ENCODE measurements at regions not wholly inside any gene's neighbourhood (a gene's known extent, or its start where the extent isn't known, plus 50 kb on each side); places are given as distances from the start of the nearest gene placed in this dataset.

DNA sequence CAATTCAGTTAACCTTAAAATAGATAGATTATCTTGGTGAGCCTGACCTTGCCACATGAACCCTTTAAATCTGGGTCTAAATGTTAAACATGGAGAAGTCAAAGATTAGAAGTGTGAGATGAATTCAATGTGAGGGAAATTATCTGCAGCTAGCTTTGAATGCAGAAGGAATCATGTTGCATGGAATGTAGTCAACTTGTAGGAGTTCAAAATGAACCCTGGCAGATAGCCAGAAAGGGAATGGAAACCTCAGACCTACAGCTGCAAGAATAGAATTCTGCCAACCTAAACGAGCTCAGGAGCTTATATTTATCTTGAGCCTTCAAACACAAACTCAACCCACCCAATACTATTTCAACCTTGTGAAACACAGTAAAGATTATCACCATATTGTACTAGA lies 632.5 kb downstream of the KCTD8 start:
- no peak for DNase-seq (ENCODE audit: low read depth)

DNA sequence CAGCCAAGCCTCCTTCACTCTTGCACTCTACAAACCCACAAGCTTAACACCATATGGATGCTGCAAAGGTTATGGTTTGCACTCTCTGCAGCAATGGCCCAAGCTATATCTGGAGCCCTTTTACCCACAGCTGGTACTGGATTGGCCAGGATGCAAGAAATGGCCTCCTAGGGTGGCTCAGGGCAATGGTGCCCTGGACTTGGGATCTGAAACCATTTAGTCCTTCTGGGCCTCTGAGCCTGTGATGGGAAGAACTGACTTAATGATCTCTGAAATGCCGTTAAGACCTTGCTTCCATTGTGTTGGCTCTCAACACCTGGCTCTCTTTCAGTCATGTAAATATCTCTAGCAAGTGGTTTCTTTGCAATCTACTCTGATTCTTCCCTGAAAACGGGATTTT lies 626.0 kb downstream of the KCTD8 start:
- H3K4me3 ChIP-seq (ENCODE audit: low read length): no peak overlapping the region
- DNase-seq (ENCODE audit: low read depth): no peak
- no peak for TF ChIP-seq CTCF (conservative IDR thresholded peaks at IDR 0.05; ENCODE audit: low read length)

More for the DNA sequence above, 632.5 kb downstream of the KCTD8 start:
- H3K4me3 ChIP-seq (ENCODE audit: low read length): no peak overlapping the region
- TF ChIP-seq CTCF (conservative IDR thresholded peaks at IDR 0.05; ENCODE audit: low read length): no peak

DNA sequence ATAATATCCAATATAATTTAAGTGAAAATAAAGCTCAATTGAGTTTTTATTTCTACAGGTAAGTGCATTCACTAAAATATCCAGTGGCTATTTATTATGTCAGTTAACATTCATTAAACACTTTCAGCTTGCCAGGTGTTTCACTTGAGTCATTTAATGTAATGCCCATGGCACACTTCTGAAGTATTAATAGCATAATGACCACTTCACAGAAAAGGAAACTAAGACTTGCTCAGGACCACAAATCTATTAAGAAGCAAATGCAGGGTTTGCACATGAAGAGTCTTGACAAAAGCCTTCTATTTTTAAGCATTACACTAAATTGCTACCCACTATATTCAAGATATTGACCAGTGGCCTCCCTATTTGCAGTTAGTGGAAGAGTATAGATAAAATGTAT lies 612.7 kb downstream of the KCTD8 start:
- TF ChIP-seq CTCF (conservative IDR thresholded peaks at IDR 0.05; ENCODE audit: low read length): no peak
- DNase-seq (ENCODE audit: low read depth): no peak
- no peak overlapping the region for H3K4me3 ChIP-seq (ENCODE audit: low read length)

DNA sequence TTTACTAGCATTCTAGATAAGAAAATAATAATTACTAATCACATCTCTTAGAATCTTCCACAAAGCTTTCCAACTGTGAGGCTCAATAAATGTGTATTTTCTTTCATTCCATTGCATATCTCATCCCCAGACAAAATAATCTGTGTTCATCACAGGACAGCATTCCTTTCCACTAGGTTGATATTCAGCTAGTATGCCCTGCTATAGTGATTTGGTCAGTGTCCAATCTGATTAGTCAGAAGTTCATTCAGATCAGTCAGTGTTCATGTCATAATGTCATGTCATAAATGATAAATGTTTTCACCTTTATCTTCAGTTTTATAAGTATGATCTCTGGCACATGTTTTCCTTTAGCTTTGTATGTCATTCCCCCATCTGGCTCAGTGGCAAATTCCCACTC lies 611.4 kb downstream of the KCTD8 start:
- no peak for DNase-seq (ENCODE audit: low read depth)
- no peak for TF ChIP-seq CTCF (conservative IDR thresholded peaks at IDR 0.05; ENCODE audit: low read length)
- H3K4me3 ChIP-seq (ENCODE audit: low read length): no peak overlapping the region

GRCh38 chr4:43837604-43838003 lies 611.0 kb downstream of the KCTD8 start:
- H3K4me3 ChIP-seq (ENCODE audit: low read length): no peak overlapping the region
- no peak for DNase-seq (ENCODE audit: low read depth)
- TF ChIP-seq CTCF (conservative IDR thresholded peaks at IDR 0.05; ENCODE audit: low read length): no peak

GRCh38 chr4:43842594-43842993 lies 606.0 kb downstream of the KCTD8 start:
- DNase-seq (ENCODE audit: low read depth): no peak
- H3K4me3 ChIP-seq (ENCODE audit: low read length): no peak overlapping the region

DNA sequence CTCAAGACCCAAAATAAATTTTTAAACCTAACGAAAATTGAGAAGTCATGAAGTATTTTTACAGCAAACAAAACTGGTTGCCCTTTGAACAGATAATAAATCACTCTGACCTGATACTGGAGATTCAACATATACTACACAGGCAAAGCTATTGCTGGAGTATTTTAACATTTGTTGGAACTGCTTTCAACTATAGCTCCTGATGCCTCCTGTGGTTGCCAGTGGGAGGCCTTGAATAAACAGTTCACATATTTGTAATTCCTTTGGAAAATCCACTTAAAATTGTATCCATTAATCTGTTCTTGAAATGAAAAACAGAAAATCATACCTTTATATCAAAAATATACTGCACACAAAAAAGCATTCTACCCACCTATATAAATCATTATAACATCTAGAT lies 605.1 kb downstream of the KCTD8 start:
- no peak overlapping the region for H3K4me3 ChIP-seq (ENCODE audit: low read length)
- TF ChIP-seq CTCF (conservative IDR thresholded peaks at IDR 0.05; ENCODE audit: low read length): no peak
- DNase-seq (ENCODE audit: low read depth): no peak

More at GRCh38 chr4:43842594-43842993, 606.0 kb downstream of the KCTD8 start:
- TF ChIP-seq CTCF (conservative IDR thresholded peaks at IDR 0.05; ENCODE audit: low read length): no peak

Measured in AG10803 (cell line).